CD4-positive, alpha-beta T cell treated with Interleukin-15 for 4 hours (primary cell): ENCODE measurements at regions not wholly inside any gene's neighbourhood (a gene's known extent, or its start where the extent isn't known, plus 50 kb on each side); places are given as distances from the start of the nearest gene placed in this dataset.

ENCODE experiments used
- DNase-seq: peaks from one replicate; pipeline ENCODE4 v3.0.0-alpha.2; 2020; ENCODE audit warnings: low spot score

- DNase-seq = no peak
These were observed 202.6 kb upstream of the LRFN5 start for GRCh38 chr14:41404126-41404525.

- DNase-seq = no peak
These were observed 203.3 kb upstream of the LRFN5 start for GRCh38 chr14:41403360-41403759.

- no peak for DNase-seq
These were observed 208.8 kb upstream of the LRFN5 start for GRCh38 chr14:41397926-41398325.

GRCh38 chr14:41393512-41393911 is 213.2 kb upstream of the LRFN5 start:
- DNase-seq = no peak

- DNase-seq = no peak
These were observed 214.4 kb upstream of the LRFN5 start for GRCh38 chr14:41392226-41392625.

- DNase-seq = no peak
These were observed 217.3 kb upstream of the LRFN5 start for GRCh38 chr14:41389355-41389754.

- DNase-seq = no peak
These were observed 220.9 kb upstream of the LRFN5 start for GRCh38 chr14:41385797-41386196.

- DNase-seq = no peak
These were observed 226.7 kb upstream of the LRFN5 start for GRCh38 chr14:41380017-41380416.

GRCh38 chr14:41378526-41378925 is 228.2 kb upstream of the LRFN5 start:
- DNase-seq = no peak

GRCh38 chr14:41377932-41378331 is 228.7 kb upstream of the LRFN5 start:
- DNase-seq = no peak

GRCh38 chr14:41374092-41374491 is 232.6 kb upstream of the LRFN5 start:
- DNase-seq = no peak

- no peak for DNase-seq
These were observed 244.5 kb upstream of the LRFN5 start for GRCh38 chr14:41362139-41362538.

- no peak for DNase-seq
These were observed 246.6 kb upstream of the LRFN5 start for GRCh38 chr14:41360126-41360525.

- DNase-seq = no peak
These were observed 250.8 kb upstream of the LRFN5 start for GRCh38 chr14:41355866-41356265.

- DNase-seq = no peak
These were observed 256.2 kb upstream of the LRFN5 start for GRCh38 chr14:41350476-41350875.

- no peak for DNase-seq
These were observed 257.3 kb upstream of the LRFN5 start for GRCh38 chr14:41349289-41349910.

GRCh38 chr14:41343857-41344256 is 262.8 kb upstream of the LRFN5 start:
- no peak for DNase-seq

GRCh38 chr14:41313196-41313595 is 293.5 kb upstream of the LRFN5 start:
- DNase-seq = no peak

GRCh38 chr14:41303506-41303905 is 303.2 kb upstream of the LRFN5 start:
- no peak for DNase-seq

- DNase-seq = no peak
These were observed 303.9 kb upstream of the LRFN5 start for GRCh38 chr14:41302776-41303175.

- no peak for DNase-seq
These were observed 306.8 kb upstream of the LRFN5 start for GRCh38 chr14:41299924-41300323.

GRCh38 chr14:41298328-41298690 is 308.4 kb upstream of the LRFN5 start:
- no peak for DNase-seq

GRCh38 chr14:41297576-41298327 is 308.9 kb upstream of the LRFN5 start:
- DNase-seq = no peak

- no peak for DNase-seq
These were observed 310.9 kb upstream of the LRFN5 start for GRCh38 chr14:41295734-41296133.
